Ovary (tissue), 7 donors: ENCODE measurements at regions not wholly inside any gene's neighbourhood (a gene's known extent, or its start where the extent isn't known, plus 50 kb on each side); places are given as distances from the start of the nearest gene placed in this dataset.

Source experiments
- DNase-seq, 5 donors: peaks; one replicate each; pipeline ENCODE4 v3.0.0-alpha.2; 2019 to 2020
- H3K27ac ChIP-seq, 2 donors: fragments of 200-600 bp; one replicate each; pipeline versions ENCODE4 v1.5.1 to v1.8.0; 2019 to 2022
- H3K27me3 ChIP-seq: fragments of 200-600 bp; one replicate; pipeline ENCODE4 v1.8.0; 2022
- H3K36me3 ChIP-seq: fragments of 200-600 bp; sonication (generic); one replicate; pipeline ENCODE4 v1.5.1; 2019
- H3K4me1 ChIP-seq: one replicate; pipeline ENCODE4 v1.8.1; 2013; ENCODE audit warnings: mild to moderate bottlenecking, moderate library complexity; ENCODE audit not compliant: insufficient read depth
- H3K4me3 ChIP-seq: fragments of 200-600 bp; sonication (generic); one replicate; pipeline ENCODE4 v1.5.1; 2017
- H3K9me3 ChIP-seq, 2 donors: fragments of 200-600 bp in 1 of 2; sonication (generic) in 1 of 2; one replicate each; pipeline versions ENCODE4 v1.5.1 to v1.8.1; 2013 to 2019; ENCODE audit warnings: mild to moderate bottlenecking in 1 of 2, moderate library complexity in 1 of 2
- EP300 ChIP-seq: sonication (generic); formaldehyde crosslinking; IDR thresholded peaks from one replicate; pipeline ENCODE4 v1.6.1; 2017; ENCODE audit warnings: antibody characterized with exemption
- POLR2A ChIP-seq: fragments of 450-650 bp; IDR thresholded peaks from one replicate; pipeline ENCODE4 v1.6.1; 2017; ENCODE audit warnings: antibody characterized with exemption, mild to moderate bottlenecking, moderate library complexity
- WGBS, 3 donors: extraction: QIAGEN DNeasy Blood & Tissue Kit in 1 of 3; methylation state at CpG; one replicate each; pipeline versions ENCODE4 v1.1.5 to v1.1.7; 2013 to 2017; 5-methylcytosine and 5-hydroxymethylcytosine counted together
- intact Hi-C, 4 donors: fragments of 100-400 bp; cut with DNase I; formaldehyde crosslinking; loops; one replicate each; pipeline versions ENCODE4 v1.11.0 to v1.15.1; 2022 to 2023
- TF ChIP-seq, protein P1 (sequence below), 3 donors: fragments of 450-650 bp in 2 of 3; fragments of 200-600 bp in 1 of 3; IDR thresholded peaks; one replicate each; pipeline versions ENCODE4 v1.5.1 to v1.8.0; 2016 to 2022; ENCODE audit warnings: antibody characterized with exemption in 3 of 3, mild to moderate bottlenecking in 1 of 3
- donor health status: DM: no; HTN: no; CAD: no; lungs with moderate emphysema.
- donor health status: DM: no; HTN: no; CAD: no.
- donor health status: Bipolar disorder and iron deficiency.
- donor health status: DM: no; HTN: no; CAD: no.
- donor health status: DM: yes; HTN: yes; CAD: no.

DNA sequence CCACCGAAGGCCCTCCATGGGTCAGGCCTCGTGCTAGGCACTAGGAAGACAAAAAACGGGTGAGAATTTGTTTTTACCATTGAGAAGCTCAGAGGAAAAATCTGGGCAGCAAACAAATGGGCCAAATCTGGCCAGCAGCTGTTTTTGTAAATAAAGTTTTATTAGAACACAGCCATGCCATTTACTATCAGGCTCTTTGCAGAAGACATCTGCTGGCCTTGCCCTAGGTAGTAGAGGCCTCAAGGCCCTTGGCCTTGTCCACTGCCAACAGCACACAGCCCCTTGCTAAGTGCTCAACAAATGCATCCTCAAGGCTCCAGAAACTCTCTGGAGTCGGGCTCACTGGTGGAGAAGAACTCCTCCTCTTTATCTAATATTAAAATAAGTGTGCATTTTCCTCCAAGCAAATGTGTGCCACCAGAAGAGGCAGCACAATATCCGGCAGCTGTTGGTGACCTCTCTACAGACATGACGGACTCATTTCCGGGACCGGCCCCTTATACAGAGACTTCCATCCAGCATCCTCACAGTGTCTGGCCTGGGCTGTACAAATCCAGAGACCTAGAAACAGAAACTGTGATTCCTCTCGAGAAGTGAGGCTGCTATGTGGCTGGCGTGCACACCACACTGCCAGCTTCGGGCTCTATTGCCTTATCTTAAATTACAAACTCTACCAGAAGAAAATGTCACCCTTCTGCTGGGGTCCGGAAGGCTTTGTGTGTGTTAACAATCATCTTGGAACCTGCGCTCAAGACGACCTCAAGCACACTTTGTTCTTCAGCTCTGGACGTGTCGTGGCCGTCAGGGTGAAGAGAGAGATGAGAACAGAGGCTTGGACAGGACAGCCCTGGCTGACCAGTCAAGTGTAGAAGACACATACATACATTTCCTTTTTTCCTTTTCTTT lies 203.9 kb downstream of the TOMM20 start:
- intact Hi-C loops, result loop anchor here in 1 of 4 donors (10.0 kb wide), 1 partner anchor 150 kb away; no protein-coding TSS in a partner anchor
- H3K4me1 ChIP-seq, result peaks cover 3% of the 10 kb centered on the region
- no peaks in the 10 kb centered on the region for H3K9me3 ChIP-seq
- no peak for DNase-seq
- H3K27me3 ChIP-seq, result no peaks in the 10 kb centered on the region
- no peaks in the 10 kb centered on the region for H3K36me3 ChIP-seq
- TF ChIP-seq EP300, result no peak
- TF ChIP-seq POLR2A, result no peak
- TF ChIP-seq, protein P1, sequence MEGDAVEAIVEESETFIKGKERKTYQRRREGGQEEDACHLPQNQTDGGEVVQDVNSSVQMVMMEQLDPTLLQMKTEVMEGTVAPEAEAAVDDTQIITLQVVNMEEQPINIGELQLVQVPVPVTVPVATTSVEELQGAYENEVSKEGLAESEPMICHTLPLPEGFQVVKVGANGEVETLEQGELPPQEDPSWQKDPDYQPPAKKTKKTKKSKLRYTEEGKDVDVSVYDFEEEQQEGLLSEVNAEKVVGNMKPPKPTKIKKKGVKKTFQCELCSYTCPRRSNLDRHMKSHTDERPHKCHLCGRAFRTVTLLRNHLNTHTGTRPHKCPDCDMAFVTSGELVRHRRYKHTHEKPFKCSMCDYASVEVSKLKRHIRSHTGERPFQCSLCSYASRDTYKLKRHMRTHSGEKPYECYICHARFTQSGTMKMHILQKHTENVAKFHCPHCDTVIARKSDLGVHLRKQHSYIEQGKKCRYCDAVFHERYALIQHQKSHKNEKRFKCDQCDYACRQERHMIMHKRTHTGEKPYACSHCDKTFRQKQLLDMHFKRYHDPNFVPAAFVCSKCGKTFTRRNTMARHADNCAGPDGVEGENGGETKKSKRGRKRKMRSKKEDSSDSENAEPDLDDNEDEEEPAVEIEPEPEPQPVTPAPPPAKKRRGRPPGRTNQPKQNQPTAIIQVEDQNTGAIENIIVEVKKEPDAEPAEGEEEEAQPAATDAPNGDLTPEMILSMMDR (IDR thresholded peaks at IDR 0.05), result no peak
- WGBS, 3 donors, result 81 to 86% (median 84%) methylated on average over 17 of the region's 17 CpGs
- no peak overlapping the region for H3K27ac ChIP-seq
- H3K4me3 ChIP-seq, result no peak overlapping the region

DNA sequence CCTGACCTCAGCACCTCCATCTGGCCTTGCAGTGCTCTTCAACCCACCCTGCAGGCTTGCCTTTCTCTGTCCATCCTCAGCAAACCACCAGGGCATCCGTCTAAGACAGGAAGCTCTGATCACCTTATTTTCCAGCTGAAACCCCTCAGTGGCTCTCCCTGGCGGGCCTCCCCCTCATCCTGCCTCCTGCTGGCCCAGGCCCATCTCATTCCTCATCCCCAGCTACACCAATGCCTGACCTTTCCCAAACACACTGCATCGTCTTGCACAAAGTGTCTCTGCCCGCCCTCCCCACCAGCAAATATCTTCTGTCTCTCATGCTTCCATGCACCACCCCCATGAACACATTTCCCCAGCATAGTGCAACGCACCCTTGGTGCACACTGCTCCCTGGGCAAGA lies 205.0 kb downstream of the TOMM20 start:
- peak in 1 of 5 donors; percentile 12 for DNase-seq
- no peak for TF ChIP-seq EP300
- no peak for TF ChIP-seq POLR2A
- Histone ChIP-seq H3K4me1 (peaks cover 5% of the 10 kb centered on the region), H3K36me3 (no peaks in the 10 kb centered on the region), H3K27ac (no peak overlapping the region), H3K27me3 (no peaks in the 10 kb centered on the region), H3K9me3 (no peaks in the 10 kb centered on the region), H3K4me3 (no peak overlapping the region)
- intact Hi-C loops, result loop anchor here in 1 of 4 donors (10.0 kb wide), 1 partner anchor 151 kb away; no protein-coding TSS in a partner anchor
- WGBS, 3 donors, result 76 to 84% (median 77%) methylated on average over 5 of the region's 5 CpGs

DNA sequence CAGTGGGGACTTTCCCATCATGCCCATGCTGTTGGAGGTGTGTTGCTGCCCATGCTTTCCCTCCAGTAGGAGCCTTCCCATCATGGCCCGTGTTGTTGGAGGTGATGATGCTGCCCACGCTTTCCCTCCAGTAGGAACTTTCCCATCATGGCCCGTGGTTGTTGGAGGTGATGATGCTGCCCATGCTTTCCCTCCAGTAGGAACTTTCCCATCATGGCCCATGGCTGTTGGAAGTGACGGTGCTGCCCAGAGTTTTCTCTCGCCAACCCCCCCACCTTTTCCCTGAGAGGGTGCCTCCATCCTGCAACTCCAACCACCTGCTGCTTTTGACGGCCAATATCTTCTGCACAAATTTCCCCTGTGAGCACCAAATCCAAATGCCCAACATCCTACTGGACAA lies 205.7 kb downstream of the TOMM20 start:
- intact Hi-C loops, result loop anchor here in 1 of 4 donors (10.0 kb wide), 1 partner anchor 152 kb away; no protein-coding TSS in a partner anchor
- no peak for TF ChIP-seq POLR2A
- Histone ChIP-seq H3K4me3 (no peak overlapping the region), H3K9me3 (no peaks in the 10 kb centered on the region), H3K27me3 (no peaks in the 10 kb centered on the region), H3K4me1 (peaks cover 5% of the 10 kb centered on the region), H3K36me3 (no peaks in the 10 kb centered on the region), H3K27ac (no peak overlapping the region)
- 94 to 96% (median 95%) methylated on average over 6 of the region's 6 CpGs for WGBS, 3 donors
- peak in 1 of 5 donors; percentile 16 for DNase-seq

DNA sequence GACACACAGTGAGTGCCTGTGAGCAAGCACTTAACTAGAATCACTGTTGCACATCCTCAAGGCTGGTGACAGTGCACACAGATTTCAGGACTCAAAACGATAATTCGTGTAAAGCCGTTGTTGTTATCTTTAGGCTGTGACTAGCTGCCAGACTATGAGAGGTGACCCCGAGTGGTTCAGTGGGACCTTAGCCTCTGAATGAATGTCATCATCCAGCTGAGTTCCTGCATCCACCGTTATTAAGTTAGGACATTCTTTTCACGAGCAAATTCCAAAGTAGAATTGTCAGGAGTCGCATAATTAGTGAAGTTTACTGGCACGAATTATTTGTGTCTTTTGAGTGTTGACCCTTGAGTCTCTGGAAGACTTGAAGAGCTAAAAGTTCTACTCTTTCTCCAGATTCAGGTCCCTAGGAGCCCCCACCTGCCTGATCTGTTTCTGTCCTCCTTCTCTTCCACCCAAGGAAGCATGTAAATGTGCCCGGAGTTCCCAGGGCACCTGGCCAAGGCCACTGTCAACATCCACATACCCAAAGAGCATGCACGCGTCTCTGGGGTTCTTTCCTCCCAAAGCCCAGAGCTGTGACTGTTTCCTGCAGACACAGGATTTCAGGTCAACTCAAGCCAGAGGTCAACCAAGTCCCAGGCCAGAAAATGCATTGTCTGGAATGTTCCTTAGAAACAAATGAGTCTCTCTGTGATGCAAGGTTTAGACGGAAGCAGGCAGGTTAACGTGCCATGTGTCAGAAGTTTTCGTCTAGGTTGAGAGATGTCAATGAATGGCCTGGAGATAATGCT lies 207.2 kb downstream of the TOMM20 start:
- Histone ChIP-seq H3K27ac (no peak overlapping the region), H3K36me3 (no peaks in the 10 kb centered on the region), H3K4me3 (no peak overlapping the region), H3K27me3 (no peaks in the 10 kb centered on the region), H3K4me1 (peaks cover 5% of the 10 kb centered on the region), H3K9me3 (no peaks in the 10 kb centered on the region)
- 55 to 60% (median 56%) methylated on average over 14 of the region's 14 CpGs for whole genome bisulfite sequencing, 3 donors
- DNase-seq, result peak in 1 of 5 donors; percentile 37
- intact Hi-C loops, result loop anchor here in 1 of 4 donors (10.0 kb wide), 1 partner anchor 153 kb away; no protein-coding TSS in a partner anchor
- TF ChIP-seq, protein P1 (IDR thresholded peaks at IDR 0.05), result no peak
- no peak for TF ChIP-seq POLR2A
- no peak for TF ChIP-seq EP300

DNA sequence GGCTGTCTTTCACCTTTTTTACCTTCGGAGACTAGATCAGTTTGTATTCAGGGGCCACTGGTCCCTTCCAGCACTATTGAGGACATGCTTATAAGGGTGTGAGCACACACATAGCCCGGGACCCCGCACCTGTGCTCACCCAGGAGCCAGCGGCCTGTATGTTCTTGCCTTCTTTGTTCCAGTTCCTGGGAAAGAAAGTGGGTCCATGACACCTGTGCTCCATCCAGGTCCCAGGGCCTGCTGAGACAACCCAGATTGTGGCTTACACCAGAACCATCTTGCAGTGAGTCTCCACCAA lies 207.8 kb downstream of the TOMM20 start:
- Histone ChIP-seq H3K27me3 (no peaks in the 10 kb centered on the region), H3K27ac (no peak overlapping the region), H3K4me1 (peaks cover 5% of the 10 kb centered on the region), H3K36me3 (no peaks in the 10 kb centered on the region), H3K9me3 (no peaks in the 10 kb centered on the region), H3K4me3 (no peak overlapping the region)
- intact Hi-C loops, result loop anchor here in 1 of 4 donors (10.0 kb wide), 1 partner anchor 154 kb away; no protein-coding TSS in a partner anchor
- peak in 1 of 5 donors; percentile 25 for DNase-seq
- WGBS, 3 donors, result 71 to 77% (median 74%) methylated on average over 4 of the region's 4 CpGs
- TF ChIP-seq, protein P1 (IDR thresholded peaks at IDR 0.05), result no peak
- TF ChIP-seq POLR2A (no peak), EP300 (no peak)
